HEK293 (cell line): ENCODE measurements at regions not wholly inside any gene's neighbourhood (a gene's known extent, or its start where the extent isn't known, plus 50 kb on each side); places are given as distances from the start of the nearest gene placed in this dataset.

Experiments used
- RBAK ChIP-seq: fragments of 450-650 bp; formaldehyde crosslinking; IDR thresholded peaks from 2 replicates; pipeline ENCODE4 v1.5.1; 2016; ENCODE audit warnings: missing biosample characterization, missing genetic modification characterization
- TCF7L2 ChIP-seq: IDR thresholded peaks from 2 replicates; pipeline ENCODE4 v1.6.1; 2011; ENCODE audit warnings: low read depth, mild to moderate bottlenecking, inconsistent platforms, low read length, moderate library complexity, borderline replicate concordance
- ZBTB8A ChIP-seq: fragments of 450-650 bp; formaldehyde crosslinking; IDR thresholded peaks from 2 replicates; pipeline ENCODE4 v1.5.1; 2016; ENCODE audit warnings: missing biosample characterization, missing genetic modification characterization
- ZNF138 ChIP-seq: fragments of 450-650 bp; formaldehyde crosslinking; IDR thresholded peaks from 2 replicates; pipeline ENCODE4 v1.5.1; 2016; ENCODE audit warnings: missing biosample characterization, missing genetic modification characterization, borderline replicate concordance
- ZNF239 ChIP-seq: fragments of 450-650 bp; formaldehyde crosslinking; IDR thresholded peaks from 2 replicates; pipeline ENCODE4 v1.5.1; 2016; ENCODE audit warnings: missing biosample characterization, missing genetic modification characterization
- ZNF341 ChIP-seq: fragments of 450-650 bp; formaldehyde crosslinking; IDR thresholded peaks from 2 replicates; pipeline ENCODE4; 2016; ENCODE audit warnings: low read depth, missing biosample characterization, missing genetic modification characterization
- ZNF707 ChIP-seq: fragments of 450-650 bp; formaldehyde crosslinking; IDR thresholded peaks from 2 replicates; pipeline ENCODE4 v1.5.1; 2016; ENCODE audit warnings: missing biosample characterization, missing genetic modification characterization
- TF ChIP-seq, protein P1 (sequence below): fragments of 450-650 bp; formaldehyde crosslinking; IDR thresholded peaks from 2 replicates; pipeline ENCODE4 v1.5.1; 2016; ENCODE audit warnings: missing biosample characterization, missing genetic modification characterization
- TF ChIP-seq, protein P2 (sequence below): fragments of 450-650 bp; formaldehyde crosslinking; conservative IDR thresholded peaks from 2 replicates; pipeline ENCODE4 v1.5.1; 2016; ENCODE audit warnings: low read depth, missing biosample characterization, missing genetic modification characterization
- TF ChIP-seq, protein P3 (sequence below): fragments of 450-650 bp; formaldehyde crosslinking; IDR thresholded peaks from 2 replicates; pipeline ENCODE4; 2016; ENCODE audit warnings: missing biosample characterization, missing genetic modification characterization
- TF ChIP-seq, protein P4 (sequence below): fragments of 450-650 bp; formaldehyde crosslinking; IDR thresholded peaks from 2 replicates; pipeline ENCODE4 v1.5.1; 2017; ENCODE audit warnings: missing biosample characterization, missing genetic modification characterization

DNA sequence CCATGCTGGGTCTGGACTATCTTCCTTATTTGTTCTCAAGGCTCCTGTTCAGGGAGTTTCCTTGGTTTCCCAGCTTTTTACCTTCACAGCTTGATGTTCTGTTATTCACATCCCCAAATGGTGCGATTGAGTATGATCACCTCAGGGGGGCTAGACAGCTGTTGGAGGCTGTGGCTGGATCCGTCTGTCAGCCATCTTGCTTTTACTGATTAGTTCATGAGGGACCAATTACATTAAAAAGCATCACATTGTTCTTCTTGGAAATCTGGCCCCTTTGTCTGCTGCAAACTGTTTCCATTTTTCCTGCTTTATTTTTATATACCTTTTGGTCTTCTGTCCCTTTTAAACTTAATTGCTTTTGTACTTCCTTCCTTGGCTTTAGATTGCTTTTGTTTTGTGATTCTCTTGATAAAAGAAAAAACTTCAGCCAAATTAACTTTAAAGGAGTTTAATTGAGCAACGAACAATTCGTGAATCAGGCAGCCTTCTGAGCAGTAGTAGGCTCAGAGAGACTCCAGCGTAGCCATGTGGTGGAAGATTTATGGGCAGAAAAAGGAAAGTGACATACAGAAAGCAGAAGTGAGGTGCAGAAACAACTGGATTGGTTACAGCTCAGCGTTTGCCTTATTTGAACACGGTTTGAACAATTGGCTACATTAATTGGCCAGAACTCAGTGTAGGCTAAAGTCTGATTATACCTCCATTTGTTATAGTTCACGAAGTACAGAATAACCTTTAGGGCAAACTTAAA is 208.7 kb downstream of the AEBP2 start:
- TF ChIP-seq, protein P1, sequence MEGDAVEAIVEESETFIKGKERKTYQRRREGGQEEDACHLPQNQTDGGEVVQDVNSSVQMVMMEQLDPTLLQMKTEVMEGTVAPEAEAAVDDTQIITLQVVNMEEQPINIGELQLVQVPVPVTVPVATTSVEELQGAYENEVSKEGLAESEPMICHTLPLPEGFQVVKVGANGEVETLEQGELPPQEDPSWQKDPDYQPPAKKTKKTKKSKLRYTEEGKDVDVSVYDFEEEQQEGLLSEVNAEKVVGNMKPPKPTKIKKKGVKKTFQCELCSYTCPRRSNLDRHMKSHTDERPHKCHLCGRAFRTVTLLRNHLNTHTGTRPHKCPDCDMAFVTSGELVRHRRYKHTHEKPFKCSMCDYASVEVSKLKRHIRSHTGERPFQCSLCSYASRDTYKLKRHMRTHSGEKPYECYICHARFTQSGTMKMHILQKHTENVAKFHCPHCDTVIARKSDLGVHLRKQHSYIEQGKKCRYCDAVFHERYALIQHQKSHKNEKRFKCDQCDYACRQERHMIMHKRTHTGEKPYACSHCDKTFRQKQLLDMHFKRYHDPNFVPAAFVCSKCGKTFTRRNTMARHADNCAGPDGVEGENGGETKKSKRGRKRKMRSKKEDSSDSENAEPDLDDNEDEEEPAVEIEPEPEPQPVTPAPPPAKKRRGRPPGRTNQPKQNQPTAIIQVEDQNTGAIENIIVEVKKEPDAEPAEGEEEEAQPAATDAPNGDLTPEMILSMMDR (tag by site-specific recombination), result no peak
- TF ChIP-seq ZBTB8A, result no peak
- TF ChIP-seq, protein P2, sequence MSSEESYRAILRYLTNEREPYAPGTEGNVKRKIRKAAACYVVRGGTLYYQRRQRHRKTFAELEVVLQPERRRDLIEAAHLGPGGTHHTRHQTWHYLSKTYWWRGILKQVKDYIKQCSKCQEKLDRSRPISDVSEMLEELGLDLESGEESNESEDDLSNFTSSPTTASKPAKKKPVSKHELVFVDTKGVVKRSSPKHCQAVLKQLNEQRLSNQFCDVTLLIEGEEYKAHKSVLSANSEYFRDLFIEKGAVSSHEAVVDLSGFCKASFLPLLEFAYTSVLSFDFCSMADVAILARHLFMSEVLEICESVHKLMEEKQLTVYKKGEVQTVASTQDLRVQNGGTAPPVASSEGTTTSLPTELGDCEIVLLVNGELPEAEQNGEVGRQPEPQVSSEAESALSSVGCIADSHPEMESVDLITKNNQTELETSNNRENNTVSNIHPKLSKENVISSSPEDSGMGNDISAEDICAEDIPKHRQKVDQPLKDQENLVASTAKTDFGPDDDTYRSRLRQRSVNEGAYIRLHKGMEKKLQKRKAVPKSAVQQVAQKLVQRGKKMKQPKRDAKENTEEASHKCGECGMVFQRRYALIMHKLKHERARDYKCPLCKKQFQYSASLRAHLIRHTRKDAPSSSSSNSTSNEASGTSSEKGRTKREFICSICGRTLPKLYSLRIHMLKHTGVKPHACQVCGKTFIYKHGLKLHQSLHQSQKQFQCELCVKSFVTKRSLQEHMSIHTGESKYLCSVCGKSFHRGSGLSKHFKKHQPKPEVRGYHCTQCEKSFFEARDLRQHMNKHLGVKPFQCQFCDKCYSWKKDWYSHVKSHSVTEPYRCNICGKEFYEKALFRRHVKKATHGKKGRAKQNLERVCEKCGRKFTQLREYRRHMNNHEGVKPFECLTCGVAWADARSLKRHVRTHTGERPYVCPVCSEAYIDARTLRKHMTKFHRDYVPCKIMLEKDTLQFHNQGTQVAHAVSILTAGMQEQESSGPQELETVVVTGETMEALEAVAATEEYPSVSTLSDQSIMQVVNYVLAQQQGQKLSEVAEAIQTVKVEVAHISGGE (tag by site-specific recombination), result no peak
- TF ChIP-seq ZNF138 (tag by site-specific recombination), result no peak
- no peak for TF ChIP-seq TCF7L2
- TF ChIP-seq RBAK, result no peak
- no peak for TF ChIP-seq ZNF707
- TF ChIP-seq, protein P3, sequence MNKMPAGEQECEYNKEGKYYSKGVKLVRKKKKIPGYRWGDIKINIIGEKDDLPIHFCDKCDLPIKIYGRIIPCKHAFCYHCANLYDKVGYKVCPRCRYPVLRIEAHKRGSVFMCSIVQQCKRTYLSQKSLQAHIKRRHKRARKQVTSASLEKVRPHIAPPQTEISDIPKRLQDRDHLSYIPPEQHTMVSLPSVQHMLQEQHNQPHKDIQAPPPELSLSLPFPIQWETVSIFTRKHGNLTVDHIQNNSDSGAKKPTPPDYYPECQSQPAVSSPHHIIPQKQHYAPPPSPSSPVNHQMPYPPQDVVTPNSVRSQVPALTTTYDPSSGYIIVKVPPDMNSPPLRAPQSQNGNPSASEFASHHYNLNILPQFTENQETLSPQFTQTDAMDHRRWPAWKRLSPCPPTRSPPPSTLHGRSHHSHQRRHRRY (tag by site-specific recombination), result no peak
- TF ChIP-seq, protein P4, sequence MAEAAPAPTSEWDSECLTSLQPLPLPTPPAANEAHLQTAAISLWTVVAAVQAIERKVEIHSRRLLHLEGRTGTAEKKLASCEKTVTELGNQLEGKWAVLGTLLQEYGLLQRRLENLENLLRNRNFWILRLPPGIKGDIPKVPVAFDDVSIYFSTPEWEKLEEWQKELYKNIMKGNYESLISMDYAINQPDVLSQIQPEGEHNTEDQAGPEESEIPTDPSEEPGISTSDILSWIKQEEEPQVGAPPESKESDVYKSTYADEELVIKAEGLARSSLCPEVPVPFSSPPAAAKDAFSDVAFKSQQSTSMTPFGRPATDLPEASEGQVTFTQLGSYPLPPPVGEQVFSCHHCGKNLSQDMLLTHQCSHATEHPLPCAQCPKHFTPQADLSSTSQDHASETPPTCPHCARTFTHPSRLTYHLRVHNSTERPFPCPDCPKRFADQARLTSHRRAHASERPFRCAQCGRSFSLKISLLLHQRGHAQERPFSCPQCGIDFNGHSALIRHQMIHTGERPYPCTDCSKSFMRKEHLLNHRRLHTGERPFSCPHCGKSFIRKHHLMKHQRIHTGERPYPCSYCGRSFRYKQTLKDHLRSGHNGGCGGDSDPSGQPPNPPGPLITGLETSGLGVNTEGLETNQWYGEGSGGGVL, result no peak
- no peak for TF ChIP-seq ZNF239 (tag by site-specific recombination)
- TF ChIP-seq ZNF341 (tag by site-specific recombination), result no peak
